Embryonic facial prominence (tissue), 1 donor: ENCODE measurements at regions not wholly inside any gene's neighbourhood (a gene's known extent, or its start where the extent isn't known, plus 50 kb on each side); places are given as distances from the start of the nearest gene placed in this dataset.

Experiments used
- DNase-seq: peaks from one replicate; pipeline ENCODE4 v3.0.0-alpha.2; 2016; ENCODE audit errors: extremely low spot score

- no peak for DNase-seq
Measured at GRCh38 chrX:39214387-39215126, 413.3 kb downstream of the MID1IP1 start.

GRCh38 chrX:39220952-39221351 is 419.7 kb downstream of the MID1IP1 start:
- no peak for DNase-seq

DNA sequence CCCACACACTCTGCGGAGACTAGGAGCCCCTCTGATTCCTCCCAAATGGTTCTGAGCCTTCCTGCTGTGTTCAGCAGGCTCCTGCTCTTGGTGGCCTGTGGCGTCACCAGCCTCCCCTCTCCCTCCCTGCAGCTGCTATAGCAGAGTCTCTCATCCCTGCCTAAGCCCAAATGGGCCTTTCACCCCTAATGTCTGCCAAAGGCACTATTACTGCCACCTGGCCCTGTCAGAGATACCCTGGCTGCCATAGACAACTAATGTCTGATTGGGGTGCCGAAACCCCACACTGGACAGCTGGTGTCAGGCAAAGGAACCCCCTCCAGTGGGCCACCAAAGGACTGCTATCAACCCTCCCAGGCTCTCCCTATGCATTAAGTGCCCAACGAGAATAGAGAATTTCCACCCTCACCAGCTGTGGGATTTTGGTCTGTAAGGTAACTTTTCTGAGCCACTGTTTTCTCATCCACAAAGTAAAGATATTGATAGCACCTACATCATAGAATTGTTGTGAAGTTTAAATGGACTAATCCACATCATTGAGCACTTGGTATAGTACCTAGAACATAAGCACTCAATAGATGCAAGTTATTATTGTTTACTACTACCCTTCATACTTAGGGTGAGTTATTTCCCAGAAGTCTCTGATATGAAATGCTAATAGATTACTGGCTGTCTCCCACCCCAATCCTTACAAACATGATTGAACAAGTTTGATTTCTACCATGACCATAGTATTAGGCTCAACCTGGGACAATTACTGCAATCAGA is 421.3 kb downstream of the MID1IP1 start:
- DNase-seq: no peak

- DNase-seq: no peak
Measured at GRCh38 chrX:39226251-39226650, 425.0 kb downstream of the MID1IP1 start.

GRCh38 chrX:39227371-39227770 is 426.1 kb downstream of the MID1IP1 start:
- DNase-seq: no peak

- no peak for DNase-seq
Measured at GRCh38 chrX:39238006-39238405, 436.7 kb downstream of the MID1IP1 start.

- no peak for DNase-seq
Measured at GRCh38 chrX:39242187-39242586, 440.9 kb downstream of the MID1IP1 start.

GRCh38 chrX:39244147-39244546 is 442.9 kb downstream of the MID1IP1 start:
- no peak for DNase-seq

GRCh38 chrX:39245024-39245423 is 443.8 kb downstream of the MID1IP1 start:
- DNase-seq: no peak

DNA sequence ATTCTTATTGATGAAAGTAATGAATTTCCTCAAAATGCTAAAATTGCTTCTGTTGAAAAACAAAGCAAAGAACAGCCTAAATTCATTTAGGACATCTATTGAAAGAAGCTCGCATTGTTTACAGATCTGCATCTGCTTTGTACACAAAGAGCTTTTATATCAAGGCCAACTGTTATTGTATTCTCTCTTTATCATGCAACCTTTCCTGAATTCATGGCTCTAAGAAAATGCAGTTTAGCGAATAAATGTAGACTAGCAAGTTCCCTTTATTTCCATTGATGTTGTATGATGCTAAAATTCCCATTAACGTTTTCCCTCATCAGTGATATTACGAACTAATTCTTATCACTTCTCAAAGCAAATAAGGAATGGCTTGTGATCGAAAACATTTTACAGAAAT is 446.3 kb downstream of the MID1IP1 start:
- DNase-seq: no peak

DNA sequence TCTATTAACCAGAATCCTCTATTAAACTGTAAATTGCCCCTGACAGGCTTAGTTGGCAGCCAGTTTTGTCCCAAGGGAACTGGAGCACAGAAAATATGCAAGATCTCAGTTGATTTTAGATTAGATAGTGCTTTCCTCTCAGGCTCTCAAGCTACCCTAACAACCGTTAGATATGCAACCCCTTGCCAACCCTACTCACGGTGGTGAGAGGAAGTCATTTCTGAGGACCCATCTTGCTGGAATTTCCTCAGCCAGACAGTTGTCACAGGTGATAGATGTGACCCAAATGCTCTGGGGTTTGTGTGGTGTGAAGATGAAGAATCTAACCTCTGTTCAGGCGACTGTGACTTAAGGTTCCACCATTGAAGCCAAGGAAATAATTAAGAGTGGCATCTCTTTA is 447.1 kb downstream of the MID1IP1 start:
- no peak for DNase-seq

DNA sequence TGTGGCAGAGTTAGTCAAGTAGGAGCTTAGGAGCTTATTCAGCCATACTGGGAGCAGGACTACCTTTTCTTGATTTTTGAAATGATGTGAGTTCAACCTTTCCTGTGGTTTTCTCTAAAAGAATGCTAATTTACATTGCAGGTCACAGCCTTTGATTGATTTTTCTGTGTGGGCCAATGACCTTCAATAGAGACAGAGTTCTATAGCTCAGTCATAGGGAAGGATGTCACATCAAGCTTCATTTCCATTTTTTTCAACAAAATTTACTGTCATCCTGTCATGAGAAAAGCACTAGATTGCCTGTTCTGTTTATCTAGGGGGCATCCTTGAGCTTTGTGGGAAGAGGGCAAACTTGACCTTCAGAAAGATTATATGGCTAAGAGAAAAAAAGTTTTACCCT is 448.7 kb downstream of the MID1IP1 start:
- DNase-seq: no peak

DNA sequence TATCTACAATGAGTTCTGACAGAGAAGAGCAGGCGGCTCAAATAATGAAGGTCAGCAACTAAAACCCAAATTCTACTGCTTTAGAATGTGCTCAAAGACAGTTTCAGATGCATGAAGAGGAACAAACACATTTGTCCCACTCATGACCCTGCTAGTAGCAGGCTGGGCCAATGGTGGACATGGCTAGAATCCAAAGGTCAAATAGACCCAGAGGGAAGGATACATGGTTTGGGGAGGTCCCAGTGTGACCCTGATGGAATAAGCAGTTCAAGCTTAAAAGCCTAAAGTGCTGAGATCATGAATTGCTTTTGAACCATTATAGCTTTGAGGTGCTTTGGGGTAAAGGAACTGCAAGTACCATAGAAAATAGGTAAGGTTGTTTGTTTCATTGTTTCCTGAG is 450.7 kb downstream of the MID1IP1 start:
- no peak for DNase-seq

GRCh38 chrX:39253551-39253950 is 452.3 kb downstream of the MID1IP1 start:
- DNase-seq: no peak

- no peak for DNase-seq
Measured at GRCh38 chrX:39258331-39258730, 457.1 kb downstream of the MID1IP1 start.

- DNase-seq: no peak
Measured at GRCh38 chrX:39260965-39261364, 459.7 kb downstream of the MID1IP1 start.

- no peak for DNase-seq
Measured at GRCh38 chrX:39261446-39262147, 460.3 kb downstream of the MID1IP1 start.

DNA sequence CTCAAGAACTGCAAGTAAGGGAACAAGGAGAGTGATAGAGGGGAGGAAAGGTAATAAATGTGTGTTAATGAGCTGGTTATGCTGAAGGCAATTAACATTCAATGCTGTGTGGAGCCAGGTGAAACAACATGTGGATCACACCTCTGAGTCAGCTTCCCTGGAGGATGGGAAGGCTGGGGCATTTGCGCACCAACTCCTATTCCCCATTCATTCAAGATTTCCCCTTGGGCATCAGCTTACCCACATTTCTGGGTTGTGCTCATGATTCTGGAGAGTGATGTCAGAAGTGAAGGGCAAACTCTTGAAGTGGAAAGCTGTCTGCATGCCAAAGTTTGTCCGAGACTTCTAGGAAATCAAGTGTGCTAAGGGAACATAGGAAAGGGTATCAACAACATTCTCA is 461.4 kb downstream of the MID1IP1 start:
- no peak for DNase-seq

DNA sequence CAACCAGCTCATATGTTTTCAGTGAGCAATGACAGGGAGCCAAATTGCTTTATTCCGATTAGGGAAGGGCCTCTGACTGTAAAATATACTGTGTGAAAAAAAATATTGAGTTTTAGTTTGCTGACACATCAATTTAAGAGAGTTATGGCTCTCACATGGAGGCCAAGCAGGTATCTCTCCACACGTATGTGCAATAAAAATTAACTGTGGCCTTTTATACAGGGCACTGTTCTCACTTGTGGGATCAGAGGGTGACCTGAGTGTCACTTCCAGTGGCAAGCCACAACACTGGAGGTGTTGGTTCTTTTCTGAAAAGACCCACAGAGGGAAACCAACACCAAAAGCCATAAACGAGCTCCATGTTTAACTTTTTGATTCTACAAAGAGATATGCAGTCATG is 462.8 kb downstream of the MID1IP1 start:
- no peak for DNase-seq

DNA sequence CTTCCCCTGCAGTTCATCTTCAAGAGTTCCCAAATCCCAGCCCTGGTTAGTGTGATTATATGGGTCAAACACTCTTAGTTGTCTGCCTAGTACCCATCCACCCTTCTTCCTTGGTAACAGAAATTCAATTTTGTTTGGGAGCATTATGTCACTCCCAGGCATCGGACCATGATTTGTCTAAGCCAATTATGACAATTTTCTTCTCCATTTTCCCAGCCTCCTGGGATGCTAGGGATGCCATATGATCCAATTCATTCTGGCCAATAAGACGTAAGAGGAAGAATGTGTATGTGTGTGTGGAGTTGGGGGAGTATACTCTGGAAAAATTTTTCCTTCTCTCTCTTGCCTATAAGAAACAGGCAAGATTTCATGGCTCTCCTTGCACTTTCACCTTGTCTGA is 465.9 kb downstream of the MID1IP1 start:
- DNase-seq: no peak

DNA sequence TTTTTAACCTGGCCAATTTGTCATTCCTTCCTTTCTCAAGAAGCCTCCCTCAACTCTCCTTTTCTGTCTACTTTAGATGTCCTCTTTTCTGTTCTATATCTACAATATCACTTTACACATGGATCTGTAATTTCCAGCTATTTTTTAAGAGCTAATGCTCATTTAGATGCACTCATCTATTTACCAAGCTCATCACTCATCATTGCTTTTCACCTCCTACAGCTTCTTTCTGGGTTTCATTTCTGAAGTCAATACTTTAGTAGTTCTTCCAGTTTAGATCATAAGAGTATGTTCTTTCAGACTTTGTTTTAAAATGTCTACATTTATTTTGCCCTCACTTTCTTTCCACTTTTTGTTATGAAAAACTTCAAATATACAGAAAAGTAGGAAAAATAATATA is 466.9 kb downstream of the MID1IP1 start:
- no peak for DNase-seq

- no peak for DNase-seq
Measured at GRCh38 chrX:39275500-39276068, 474.3 kb downstream of the MID1IP1 start.
